Naive thymus-derived CD8-positive, alpha-beta T cell (primary cell): ENCODE measurements at regions not wholly inside any gene's neighbourhood (a gene's known extent, or its start where the extent isn't known, plus 50 kb on each side); places are given as distances from the start of the nearest gene placed in this dataset.
A peak's percentile ranks its signal among the peaks of the same experiment; 100 is the strongest.

ENCODE experiments used
- ATAC-seq, 2 donors: fragments of 150-1000 bp; cut with Tn5 transposase in 1 of 2; sonication (Bioruptor Pico), chemical (Tn5 transposase) in 1 of 2; 1 replicate in 1 of 2; 2 replicates in 1 of 2; pipeline ENCODE4 v1.10.0; 2021; ENCODE audit warnings: mild to moderate bottlenecking in 2 of 2, moderate library complexity in 2 of 2
- POLR2A ChIA-PET: fragments of 350-600 bp; sonication (Branson Sonifier 250); formaldehyde crosslinking; loops from one replicate; lab custom pipeline; 2021; ENCODE audit warnings: antibody characterized with exemption; lab: Charles Lee
- DNase-seq, 10 donors: peaks; one replicate each; pipeline versions ENCODE4 v3.0.0 to v3.0.0-alpha.2; 2020 to 2022
- H3K27ac Mint-ChIP-seq, 10 donors: one replicate each; pipeline ENCODE4 v1.8.0; 2020 to 2022; ENCODE audit warnings: mild to moderate bottlenecking in 10 of 10, mixed read lengths in 10 of 10, moderate library complexity in 4 of 10, inconsistent platforms in 1 of 10
- H3K27me3 Mint-ChIP-seq, 5 donors: one replicate each; pipeline ENCODE4 v1.8.0; 2021 to 2022; ENCODE audit warnings: mixed read lengths in 5 of 5
- H3K36me3 Mint-ChIP-seq, 3 donors: one replicate each; pipeline ENCODE4 v1.8.0; 2020 to 2022; ENCODE audit warnings: mixed read lengths in 3 of 3, mild to moderate bottlenecking in 2 of 3, inconsistent platforms in 1 of 3
- H3K4me1 Mint-ChIP-seq, 4 donors: one replicate each; pipeline ENCODE4 v1.8.0; 2021 to 2022; ENCODE audit warnings: mixed read lengths in 4 of 4
- H3K4me3 Mint-ChIP-seq, 10 donors: one replicate each; pipeline ENCODE4 v1.8.0; 2020 to 2022; ENCODE audit warnings: mild to moderate bottlenecking in 10 of 10, mixed read lengths in 10 of 10, moderate library complexity in 6 of 10, inconsistent platforms in 1 of 10
- H3K9me3 Mint-ChIP-seq, 9 donors: one replicate each; pipeline ENCODE4 v1.8.0; 2020 to 2022; ENCODE audit warnings: mixed read lengths in 9 of 9, mild to moderate bottlenecking in 3 of 9, inconsistent platforms in 1 of 9, moderate library complexity in 1 of 9

DNA sequence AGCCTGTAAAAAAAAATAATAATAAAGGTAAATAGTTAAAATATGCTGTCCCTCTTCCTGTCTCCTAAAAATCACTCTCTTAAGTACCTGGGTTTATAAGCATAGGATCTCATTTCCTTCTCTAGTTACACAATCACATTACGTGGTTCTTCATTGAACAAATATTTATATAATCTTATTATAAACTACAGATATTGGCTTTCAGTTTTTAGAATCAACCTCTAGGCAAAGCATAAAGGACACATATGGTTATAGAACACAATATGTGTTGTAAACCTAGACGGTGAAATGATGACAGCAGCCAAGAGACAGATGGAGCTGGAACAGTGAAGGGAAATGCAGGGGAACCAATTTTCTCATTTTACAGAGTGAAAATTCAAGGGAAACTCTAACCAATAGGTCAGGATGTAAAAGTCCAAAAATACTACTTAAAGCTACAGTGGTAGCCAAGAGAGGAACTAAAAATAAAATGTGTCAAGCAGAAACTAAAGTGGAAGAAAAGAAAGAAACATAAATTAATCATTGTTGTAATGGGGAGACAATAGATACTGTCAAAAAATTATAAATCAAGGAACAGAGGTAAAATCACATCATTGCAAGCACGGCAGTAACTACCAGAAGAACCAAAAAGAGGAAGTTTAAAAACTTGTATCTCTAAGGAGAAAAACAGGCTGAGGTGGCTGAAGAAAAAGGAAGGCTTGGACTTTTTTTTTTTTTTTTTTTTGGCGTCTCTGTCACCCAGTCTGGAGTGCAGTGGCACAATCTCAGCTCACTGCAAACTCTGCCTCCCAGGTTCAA, 82.8 kb upstream of the CDYL start:
- Mint-ChIP-seq H3K4me3 (no peak overlapping the region), H3K27me3 (peaks cover 8 to 22% (median 20%) of the 10 kb centered on the region in 5 donors), H3K9me3 (peaks cover 0 to 34% (median 13%) of the 10 kb centered on the region in 9 donors), H3K36me3 (peaks cover 0 to 19% (median 0%) of the 10 kb centered on the region in 3 donors), H3K4me1 (no peaks in the 10 kb centered on the region), H3K27ac (no peak overlapping the region)
- DNase-seq (no peak), ATAC-seq (no peak)
- POLR2A ChIA-PET, result no interaction called here

DNA sequence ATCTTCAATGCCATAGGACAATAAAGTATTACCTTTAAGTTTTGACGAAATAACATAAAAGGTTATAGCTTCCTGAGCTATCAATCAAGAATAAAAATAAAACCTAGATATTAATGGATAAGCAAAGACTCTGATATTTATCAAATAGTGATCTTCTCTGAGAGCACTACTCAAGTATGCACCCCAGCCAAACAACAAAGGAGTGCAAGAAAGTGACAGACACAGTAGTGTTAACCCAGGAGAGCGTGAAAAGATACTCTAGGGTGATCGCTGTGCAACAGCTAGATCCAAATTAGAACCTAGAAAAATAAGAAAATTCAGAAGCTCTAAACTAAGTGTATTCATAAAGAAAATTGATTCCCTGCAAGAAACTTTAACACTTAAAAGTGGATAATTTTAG, 83.5 kb upstream of the CDYL start:
- POLR2A ChIA-PET, result no interaction called here
- H3K9me3 Mint-ChIP-seq, result peaks cover 0 to 34% (median 13%) of the 10 kb centered on the region in 9 donors
- DNase-seq, result no peak

DNA sequence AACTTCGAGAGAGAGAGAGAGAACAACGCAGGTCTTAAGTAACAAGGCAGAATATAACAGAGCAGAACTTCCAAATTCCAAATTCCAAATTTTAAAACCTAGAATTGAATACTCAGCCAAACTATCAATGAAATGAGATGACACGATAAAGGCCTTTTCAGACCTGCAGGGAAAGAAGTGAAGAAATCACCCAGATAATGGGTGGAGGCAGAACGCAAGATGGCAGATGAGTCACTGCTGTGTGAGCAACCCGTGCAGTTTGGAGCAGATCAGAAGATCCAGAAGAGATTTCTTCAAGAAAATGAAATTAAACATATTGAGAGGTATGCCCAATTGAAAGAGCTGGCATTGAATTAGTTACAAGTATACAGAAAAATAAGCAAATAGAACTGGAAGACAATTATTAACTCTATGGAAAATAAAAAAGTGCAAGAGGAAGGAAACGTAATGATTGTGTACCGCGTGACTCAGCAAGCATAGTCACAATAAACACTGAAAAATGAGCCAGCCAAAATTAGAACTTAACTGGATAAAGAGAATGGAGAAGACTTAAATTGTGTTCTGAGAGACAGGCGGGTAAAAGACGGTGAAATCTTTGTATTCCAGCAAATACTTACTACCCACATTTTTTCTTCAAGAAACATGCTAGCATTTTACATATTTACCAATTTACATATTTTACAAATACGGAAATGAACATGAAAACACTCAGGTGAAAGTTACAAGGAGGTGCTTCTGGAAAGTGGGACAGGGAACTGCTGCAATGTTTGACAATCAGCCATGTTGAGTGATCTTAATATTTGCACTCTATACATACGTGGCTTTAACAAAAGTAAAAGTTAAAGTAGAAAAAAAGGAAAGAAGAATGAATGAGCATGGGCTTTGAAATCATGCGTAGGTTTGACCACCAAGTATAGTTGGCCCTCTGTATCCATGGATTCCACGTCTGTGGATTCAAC, 87.9 kb upstream of the CDYL start:
- peak overlapping the region in 1 of 10 donors; percentile 41 for H3K4me3 Mint-ChIP-seq
- peaks cover 0 to 14% (median 0%) of the 10 kb centered on the region in 3 donors for H3K36me3 Mint-ChIP-seq
- no peak overlapping the region for H3K27ac Mint-ChIP-seq
- H3K9me3 Mint-ChIP-seq, result peaks cover 0 to 29% (median 11%) of the 10 kb centered on the region in 9 donors
- H3K4me1 Mint-ChIP-seq, result peaks cover 0 to 2% (median 0%) of the 10 kb centered on the region in 4 donors
- no peak for ATAC-seq
- POLR2A ChIA-PET, result no interaction called here
- peaks cover 17 to 45% (median 25%) of the 10 kb centered on the region in 5 donors for H3K27me3 Mint-ChIP-seq
- DNase-seq, result no peak

More for the DNA sequence above, 83.5 kb upstream of the CDYL start:
- no peak for ATAC-seq
- Mint-ChIP-seq H3K4me1 (no peaks in the 10 kb centered on the region), H3K36me3 (peaks cover 0 to 19% (median 0%) of the 10 kb centered on the region in 3 donors), H3K4me3 (no peak overlapping the region), H3K27me3 (peaks cover 8 to 28% (median 23%) of the 10 kb centered on the region in 5 donors), H3K27ac (no peak overlapping the region)

DNA sequence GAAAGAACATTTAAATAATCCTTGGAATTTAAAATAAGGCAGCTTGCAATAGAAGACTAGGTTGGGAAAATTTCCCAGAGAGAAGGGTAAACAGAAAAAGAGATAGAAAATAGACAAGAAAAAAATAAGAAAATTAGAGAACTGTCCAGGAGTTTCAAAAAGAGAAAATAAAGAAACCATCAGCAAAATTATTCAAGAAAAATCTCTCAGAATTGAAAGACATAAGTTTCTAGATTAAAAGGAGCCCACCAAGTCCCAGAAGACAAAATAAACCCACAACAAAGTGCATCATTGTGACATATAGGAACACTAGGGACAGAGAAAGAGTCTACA, 88.6 kb upstream of the CDYL start:
- peaks cover 23 to 51% (median 29%) of the 10 kb centered on the region in 5 donors for H3K27me3 Mint-ChIP-seq
- H3K27ac Mint-ChIP-seq, result no peak overlapping the region
- POLR2A ChIA-PET, result no interaction called here
- no peak for ATAC-seq
- no peak for DNase-seq
- peaks cover 0 to 9% (median 0%) of the 10 kb centered on the region in 3 donors for H3K36me3 Mint-ChIP-seq
- peaks cover 0 to 2% (median 0%) of the 10 kb centered on the region in 4 donors for H3K4me1 Mint-ChIP-seq
- peaks cover 0 to 22% (median 8%) of the 10 kb centered on the region in 9 donors for H3K9me3 Mint-ChIP-seq
- H3K4me3 Mint-ChIP-seq, result no peak overlapping the region

DNA sequence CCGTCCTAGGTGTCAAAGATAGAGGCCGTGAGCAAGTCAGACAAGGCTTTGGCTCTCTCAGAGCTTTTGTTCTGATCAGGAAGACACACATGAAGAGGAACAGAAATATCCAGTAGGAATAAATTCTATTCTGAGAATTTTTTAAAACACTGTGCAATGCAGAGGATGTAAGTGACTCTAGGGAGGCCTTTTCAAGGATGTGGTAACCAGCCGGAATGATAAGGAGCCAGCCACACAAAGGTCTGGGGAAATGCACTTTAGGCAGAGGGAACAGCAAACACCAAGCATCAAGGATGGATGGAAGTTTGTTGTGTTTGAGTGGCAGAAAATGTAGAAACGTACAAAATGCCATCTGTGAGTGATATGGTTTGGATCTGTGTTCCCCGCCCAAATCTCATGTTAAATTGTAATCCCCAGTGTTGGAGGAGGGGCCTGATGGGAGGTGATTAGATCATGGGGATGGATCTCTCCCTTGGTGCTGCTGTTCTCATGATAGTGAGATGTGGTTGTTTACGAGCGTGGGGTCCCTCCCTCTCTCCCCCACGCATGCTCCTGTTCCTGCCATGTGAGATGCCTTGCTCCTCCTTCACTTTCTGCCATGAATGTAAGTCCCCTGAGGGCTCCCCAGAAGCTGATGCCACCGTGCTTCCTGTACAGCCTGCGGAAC, 93.6 kb upstream of the CDYL start:
- ATAC-seq (no peak), DNase-seq (no peak)
- POLR2A ChIA-PET, result no interaction called here
- Mint-ChIP-seq H3K9me3 (no peaks in the 10 kb centered on the region), H3K4me3 (no peak overlapping the region), H3K27ac (no peak overlapping the region), H3K36me3 (no peaks in the 10 kb centered on the region), H3K4me1 (peaks cover 0 to 2% (median 0%) of the 10 kb centered on the region in 4 donors), H3K27me3 (peaks cover 13 to 26% (median 16%) of the 10 kb centered on the region in 5 donors)

DNA sequence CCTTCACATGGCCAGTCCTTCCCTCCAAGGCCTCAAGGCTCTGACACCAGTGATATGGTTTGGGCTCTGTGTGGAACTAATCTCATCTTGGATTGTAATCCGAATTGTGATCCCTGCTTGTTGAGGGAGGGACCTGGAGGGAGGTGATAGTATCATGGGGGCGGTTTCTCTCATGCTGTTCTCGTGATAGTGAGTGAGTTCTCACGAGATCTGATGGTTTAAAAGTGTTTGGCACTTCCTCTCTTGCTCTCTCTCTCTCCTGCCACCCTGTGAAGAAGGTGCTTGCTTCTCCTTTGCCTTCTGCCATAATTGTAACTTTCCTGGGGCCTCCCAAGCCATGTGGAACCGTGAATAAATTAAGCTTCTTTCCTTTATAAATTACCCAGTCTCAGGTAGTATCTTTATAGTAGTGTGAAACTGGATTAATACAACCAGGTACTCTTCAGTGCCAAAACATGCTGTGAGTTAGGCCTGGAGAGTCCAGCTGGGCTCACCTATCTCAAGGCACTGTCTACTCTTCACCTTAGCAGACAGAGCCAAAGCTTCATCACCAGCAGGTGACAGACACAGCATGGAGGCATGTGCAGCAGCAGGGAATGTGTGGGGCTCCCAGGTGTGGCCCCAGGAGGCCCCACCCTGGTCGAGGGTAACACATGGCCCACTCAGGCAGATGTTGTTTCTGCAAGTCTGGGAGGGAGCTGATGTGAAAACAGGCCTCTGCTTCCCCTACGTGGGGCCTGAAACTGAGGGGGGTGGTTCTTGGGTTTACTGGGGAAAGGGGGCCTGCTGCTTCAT, 97.5 kb upstream of the CDYL start:
- POLR2A ChIA-PET, result no interaction called here
- Mint-ChIP-seq H3K27ac (no peak overlapping the region), H3K9me3 (no peaks in the 10 kb centered on the region), H3K36me3 (no peaks in the 10 kb centered on the region), H3K4me1 (peaks cover 0 to 2% (median 0%) of the 10 kb centered on the region in 4 donors), H3K27me3 (peaks cover 6 to 13% (median 9%) of the 10 kb centered on the region in 5 donors), H3K4me3 (no peak overlapping the region)
- ATAC-seq (no peak), DNase-seq (no peak)

DNA sequence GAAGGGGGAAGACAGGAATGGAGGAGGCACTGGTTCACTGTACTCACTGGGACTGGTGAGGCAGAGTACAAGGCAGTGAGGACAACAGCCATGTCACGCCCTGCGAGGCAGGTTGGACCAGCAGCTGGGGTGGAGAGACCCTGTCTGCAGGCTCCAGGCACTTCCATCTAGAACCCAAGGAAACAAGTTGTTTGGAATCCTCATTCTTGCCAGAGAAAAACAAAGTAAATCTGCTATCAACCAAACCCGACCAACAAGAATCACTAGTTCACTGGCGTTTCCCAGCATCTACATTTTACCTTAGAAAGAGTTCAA, 98.5 kb upstream of the CDYL start:
- DNase-seq (no peak), ATAC-seq (no peak)
- Mint-ChIP-seq H3K9me3 (no peaks in the 10 kb centered on the region), H3K4me1 (no peaks in the 10 kb centered on the region), H3K36me3 (no peaks in the 10 kb centered on the region), H3K27me3 (peaks cover 0 to 3% (median 3%) of the 10 kb centered on the region in 5 donors), H3K27ac (no peak overlapping the region), H3K4me3 (no peak overlapping the region)
- POLR2A ChIA-PET, result no interaction called here

DNA sequence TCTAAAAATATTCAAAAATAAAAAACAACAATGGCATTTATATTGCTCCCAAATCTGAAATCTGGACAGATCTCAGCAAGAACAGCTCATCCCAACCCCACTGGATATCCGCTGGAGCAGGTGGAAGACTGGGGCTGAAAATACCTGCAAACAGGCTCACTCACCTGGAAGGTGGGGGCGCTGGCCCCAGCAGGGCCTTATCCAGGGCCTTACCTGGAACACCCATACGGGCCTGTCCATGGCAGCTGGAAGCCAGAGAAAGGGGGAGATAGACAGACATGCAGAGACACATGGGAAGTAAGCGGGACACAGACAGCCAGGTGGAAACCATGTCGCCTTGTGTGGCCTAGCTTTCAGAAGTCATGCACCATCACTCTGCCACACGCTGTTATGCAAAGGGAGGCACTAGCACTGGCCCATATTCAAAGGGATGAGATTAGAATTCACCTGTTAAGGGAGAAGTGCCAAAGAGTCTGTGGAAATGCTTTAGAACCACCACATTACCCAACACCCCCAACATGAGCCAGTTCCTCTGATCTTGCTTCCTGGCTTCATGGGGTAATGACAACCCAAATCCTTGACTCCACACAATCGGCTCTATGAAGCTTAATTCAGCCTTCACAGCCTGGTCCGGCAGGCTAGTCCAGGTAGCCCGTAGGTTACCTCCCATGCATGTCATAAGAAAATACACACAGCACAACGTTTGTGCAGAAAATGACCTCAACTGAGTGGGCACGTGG, 99.0 kb upstream of the CDYL start:
- no peak for ATAC-seq

DNA sequence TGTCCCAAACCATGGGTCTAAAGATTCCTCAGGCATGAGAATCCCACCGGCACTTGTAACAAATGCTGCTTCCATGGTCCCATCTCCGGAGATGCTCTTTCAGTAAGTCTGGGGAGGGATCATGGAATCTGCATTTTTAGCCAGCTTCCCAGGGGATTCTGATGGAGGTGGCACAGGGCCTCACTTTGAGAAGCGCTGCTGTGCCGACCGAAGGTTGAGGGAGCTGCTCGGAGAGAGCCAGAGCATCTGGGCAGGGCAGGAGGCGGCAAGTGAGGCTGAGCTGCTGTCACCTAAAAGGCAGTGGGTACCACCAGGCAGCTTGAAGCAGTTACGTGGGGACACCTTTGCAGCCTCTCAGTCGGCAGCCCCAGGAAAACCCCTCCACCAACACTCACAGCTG, 100.2 kb upstream of the CDYL start:
- no peaks in the 10 kb centered on the region for H3K4me1 Mint-ChIP-seq
- POLR2A ChIA-PET, result no interaction called here

More for the DNA sequence above, 99.0 kb upstream of the CDYL start:
- POLR2A ChIA-PET, result no interaction called here
- H3K9me3 Mint-ChIP-seq, result no peaks in the 10 kb centered on the region
- no peaks in the 10 kb centered on the region for H3K36me3 Mint-ChIP-seq
- no peaks in the 10 kb centered on the region for H3K4me1 Mint-ChIP-seq
- H3K27ac Mint-ChIP-seq, result no peak overlapping the region
- H3K4me3 Mint-ChIP-seq, result no peak overlapping the region
- peaks cover 0 to 3% (median 0%) of the 10 kb centered on the region in 5 donors for H3K27me3 Mint-ChIP-seq
- DNase-seq, result no peak

DNA sequence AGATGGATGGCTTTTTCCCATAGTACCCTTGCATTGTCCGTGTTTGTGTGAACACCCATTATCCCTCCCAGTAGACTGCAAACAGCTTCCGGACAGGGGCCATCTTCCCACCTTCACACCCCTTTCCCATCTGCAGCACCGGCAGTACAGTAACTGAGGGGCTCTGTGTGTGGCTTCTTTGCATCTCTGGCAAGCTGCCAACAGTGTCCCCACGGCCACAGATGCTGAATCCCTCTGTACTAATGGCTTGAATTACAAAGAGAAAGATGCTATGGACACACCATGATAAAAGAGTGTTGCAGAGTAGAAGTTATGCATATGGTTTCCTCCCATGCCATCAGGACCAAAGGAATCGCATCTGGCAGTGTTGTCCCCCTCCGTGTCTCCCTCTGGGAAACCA, 101.1 kb upstream of the CDYL start:
- DNase-seq (no peak), ATAC-seq (no peak)
- POLR2A ChIA-PET, result no interaction called here
- no peaks in the 10 kb centered on the region for H3K4me1 Mint-ChIP-seq
- no peak overlapping the region for H3K4me3 Mint-ChIP-seq
- H3K27ac Mint-ChIP-seq, result no peak overlapping the region
- H3K36me3 Mint-ChIP-seq, result no peaks in the 10 kb centered on the region
- peaks cover 0 to 1% (median 0%) of the 10 kb centered on the region in 5 donors for H3K27me3 Mint-ChIP-seq
- H3K9me3 Mint-ChIP-seq, result no peaks in the 10 kb centered on the region

More for the DNA sequence above, 100.2 kb upstream of the CDYL start:
- no peaks in the 10 kb centered on the region for H3K36me3 Mint-ChIP-seq
- no peaks in the 10 kb centered on the region for H3K9me3 Mint-ChIP-seq
- no peak overlapping the region for H3K4me3 Mint-ChIP-seq
- H3K27ac Mint-ChIP-seq, result no peak overlapping the region
- no peak for ATAC-seq
- DNase-seq, result no peak
- peaks cover 0 to 1% (median 0%) of the 10 kb centered on the region in 5 donors for H3K27me3 Mint-ChIP-seq

DNA sequence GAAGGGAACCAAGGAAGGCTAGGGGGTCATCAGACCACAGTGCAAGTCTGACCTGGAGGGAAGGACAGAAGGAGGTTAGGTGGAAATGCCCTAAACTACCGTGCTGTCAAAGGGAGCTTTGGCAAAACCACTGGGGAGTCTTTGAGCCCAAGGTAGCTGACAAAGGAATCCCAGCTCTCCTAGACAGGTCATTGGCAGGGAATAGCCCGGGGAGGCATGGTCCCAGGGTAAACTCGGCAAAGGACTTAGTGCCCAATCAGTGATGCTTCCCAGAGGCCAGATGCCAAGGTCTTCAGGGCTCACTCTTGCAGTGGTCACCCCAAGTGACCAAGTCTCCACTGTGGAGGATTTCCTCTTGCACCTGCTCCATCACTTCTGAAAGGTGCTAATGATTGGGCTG, 102.3 kb upstream of the CDYL start:
- DNase-seq, result no peak
- POLR2A ChIA-PET, result no interaction called here
- Mint-ChIP-seq H3K36me3 (no peaks in the 10 kb centered on the region), H3K4me3 (no peak overlapping the region), H3K9me3 (no peaks in the 10 kb centered on the region), H3K27ac (no peak overlapping the region), H3K4me1 (no peaks in the 10 kb centered on the region), H3K27me3 (peaks cover 0 to 1% (median 0%) of the 10 kb centered on the region in 5 donors)
- ATAC-seq, result no peak
